H1 (cell line): ENCODE measurements at regions not wholly inside any gene's neighbourhood (a gene's known extent, or its start where the extent isn't known, plus 50 kb on each side); places are given as distances from the start of the nearest gene placed in this dataset.

Source experiments
- CTCF ChIA-PET: fragments of 300-600 bp; sonication (Branson Sonifier 250); formaldehyde crosslinking; loops from one replicate; lab custom pipeline; 2021; ENCODE audit not compliant: partially characterized antibody; lab: Charles Lee
- POLR2A ChIA-PET: fragments of 300-600 bp; sonication (Branson Sonifier 250); formaldehyde crosslinking; loops from one replicate; lab custom pipeline; 2021; ENCODE audit warnings: inconsistent platforms; ENCODE audit not compliant: partially characterized antibody; lab: Charles Lee
- DNase-seq, 2 experiments: peaks; one replicate each; pipeline versions ENCODE4 v3.0.0 to v3.0.0-alpha.2; 2010 to 2022; ENCODE audit warnings: low spot score in 2 of 2, low read depth in 1 of 2, mixed read lengths in 1 of 2
- FAIRE-seq: peaks from 2 replicates; lab custom pipeline; 2011; peaks lifted over from hg19 to GRCh38; lab: Jason Lieb, UNC
- H2AFZ ChIP-seq: 2 replicates; pipeline ENCODE4 v1.8.1; 2012; ENCODE audit warnings: low read length, inconsistent platforms
- H2AK5ac ChIP-seq: 2 replicates; pipeline ENCODE4 v1.6.1; 2013; ENCODE audit warnings: low read depth, low read length
- H2BK120ac ChIP-seq: replicated peaks from 2 replicates; pipeline ENCODE3; 2013; ENCODE audit warnings: low read depth, low read length, inconsistent platforms
- H2BK12ac ChIP-seq: 2 replicates; pipeline ENCODE4 v1.6.1; 2013; ENCODE audit warnings: low read depth, low read length
- H2BK15ac ChIP-seq: 2 replicates; pipeline ENCODE4 v1.6.1; 2013; ENCODE audit warnings: low read length
- H2BK20ac ChIP-seq: 2 replicates; pipeline ENCODE4 v1.6.1; 2013; ENCODE audit warnings: low read length
- H2BK5ac ChIP-seq: 2 replicates; pipeline ENCODE4 v1.6.1; 2013; ENCODE audit warnings: low read depth, low read length
- H3K14ac ChIP-seq: 2 replicates; pipeline ENCODE4 v1.6.1; 2013; ENCODE audit warnings: inconsistent platforms; ENCODE audit not compliant: insufficient read length
- H3K18ac ChIP-seq: 2 replicates; pipeline ENCODE4 v1.6.1; 2013; ENCODE audit warnings: low read length; ENCODE audit errors: extremely low read depth
- H3K23ac ChIP-seq: 2 replicates; pipeline ENCODE4 v1.6.1; 2013; ENCODE audit warnings: inconsistent platforms; ENCODE audit not compliant: insufficient read length
- H3K23me2 ChIP-seq: 2 replicates; pipeline ENCODE4 v1.6.1; 2013; ENCODE audit warnings: low read depth, low read length
- H3K27ac ChIP-seq: 2 replicates; pipeline ENCODE4 v1.6.1; 2011; ENCODE audit warnings: low read depth, low read length, inconsistent platforms
- H3K27me3 ChIP-seq, 4 experiments: replicated peaks in 1 of 4; 1 replicate in 1 of 4; 2 replicates in 3 of 4; pipeline versions ENCODE4 v1.6.1 to v1.8.1; 2011 to 2013; ENCODE audit warnings: low read length in 3 of 4, mild to moderate bottlenecking in 3 of 4, inconsistent platforms in 2 of 4, mixed read lengths in 2 of 4, moderate library complexity in 1 of 4; ENCODE audit not compliant: control insufficient read depth in 3 of 4, insufficient read depth in 3 of 4; ENCODE audit errors: extremely low read depth in 1 of 4
- H3K36me3 ChIP-seq, 4 experiments: 2 replicates each; pipeline versions ENCODE4 v1.6.1 to v1.8.1; 2011 to 2013; ENCODE audit warnings: mild to moderate bottlenecking in 4 of 4, low read length in 3 of 4, moderate library complexity in 2 of 4, control low read depth in 1 of 4, inconsistent platforms in 1 of 4; ENCODE audit not compliant: insufficient read depth in 4 of 4, control insufficient read depth in 2 of 4
- H3K4ac ChIP-seq: replicated peaks from 2 replicates; pipeline ENCODE3; 2013; ENCODE audit warnings: low read length, low read depth, mixed read lengths, inconsistent platforms; ENCODE audit not compliant: insufficient read length
- H3K4me1 ChIP-seq, 4 experiments: replicated peaks in 1 of 4; 1 replicate in 1 of 4; 2 replicates in 3 of 4; pipeline versions ENCODE4 v1.6.1 to v1.8.1; 2011 to 2013; ENCODE audit warnings: low read length in 3 of 4, inconsistent platforms in 2 of 4, mixed read lengths in 1 of 4; ENCODE audit not compliant: insufficient read depth in 4 of 4, control insufficient read depth in 3 of 4
- H3K4me2 ChIP-seq, 2 experiments: 2 replicates each; pipeline versions ENCODE4 v1.6.1 to v1.8.1; 2011 to 2013; ENCODE audit warnings: low read depth in 2 of 2, low read length in 2 of 2, control low read depth in 1 of 2, inconsistent platforms in 1 of 2, mild to moderate bottlenecking in 1 of 2; ENCODE audit not compliant: insufficient read depth in 1 of 2
- H3K4me3 ChIP-seq, 4 experiments: fragments of 200-600, 300-600 bp in 1 of 4; sonication (generic), shearing (Covaris generic), sonication (Bioruptor Twin) in 1 of 4; 2 replicates each; pipeline versions ENCODE4 v1.5.1 to v1.8.1; 2011 to 2016; ENCODE audit warnings: low read length in 4 of 4, low read depth in 3 of 4, control low read depth in 2 of 4, inconsistent platforms in 2 of 4, mild to moderate bottlenecking in 2 of 4, mixed read lengths in 1 of 4, moderate library complexity in 1 of 4; ENCODE audit not compliant: insufficient read depth in 2 of 4; ENCODE audit errors: extremely low read depth in 1 of 4
- H3K56ac ChIP-seq: replicated peaks from 2 replicates; pipeline ENCODE3; 2013; ENCODE audit warnings: low read depth, mild to moderate bottlenecking, mixed read lengths, low read length, inconsistent platforms; ENCODE audit not compliant: insufficient read length
- H3K79me1 ChIP-seq: 2 replicates; pipeline ENCODE4 v1.6.1; 2013; ENCODE audit warnings: low read depth, low read length, control low read depth
- H3K79me2 ChIP-seq, 2 experiments: 2 replicates each; pipeline versions ENCODE4 v1.6.1 to v1.8.1; 2012 to 2013; ENCODE audit warnings: low read length in 2 of 2, mild to moderate bottlenecking in 2 of 2, inconsistent platforms in 1 of 2; ENCODE audit not compliant: insufficient read depth in 2 of 2, control insufficient read depth in 1 of 2
- H3K9ac ChIP-seq, 4 experiments: replicated peaks in 1 of 4; 1 replicate in 1 of 4; 2 replicates in 3 of 4; pipeline versions ENCODE4 v1.6.1 to v1.8.1; 2011 to 2013; ENCODE audit warnings: low read depth in 3 of 4, low read length in 3 of 4, control low read depth in 2 of 4, mild to moderate bottlenecking in 2 of 4, moderate library complexity in 2 of 4, inconsistent platforms in 1 of 4; ENCODE audit errors: extremely low read depth in 1 of 4
- H3K9me3 ChIP-seq, 2 experiments: 2 replicates each; pipeline versions ENCODE4 v1.6.1 to v1.8.1; 2012 to 2013; ENCODE audit warnings: mild to moderate bottlenecking in 2 of 2, moderate library complexity in 2 of 2, control low read depth in 1 of 2, inconsistent platforms in 1 of 2, low read depth in 1 of 2, low read length in 1 of 2, mixed read lengths in 1 of 2; ENCODE audit not compliant: insufficient read depth in 2 of 2
- H4K20me1 ChIP-seq, 2 experiments: replicated peaks in 1 of 2; 2 replicates each; pipeline versions ENCODE3 to v1.8.1; 2011 to 2013; ENCODE audit warnings: inconsistent platforms in 2 of 2, low read length in 2 of 2, mild to moderate bottlenecking in 1 of 2; ENCODE audit not compliant: insufficient read depth in 2 of 2, control insufficient read depth in 1 of 2
- H4K5ac ChIP-seq: 2 replicates; pipeline ENCODE4 v1.6.1; 2013; ENCODE audit warnings: low read length, low read depth, mixed read lengths, inconsistent platforms; ENCODE audit not compliant: insufficient read length
- H4K8ac ChIP-seq: 2 replicates; pipeline ENCODE4 v1.8.0; 2013; ENCODE audit warnings: mild to moderate bottlenecking, moderate library complexity, low read length, inconsistent platforms; ENCODE audit not compliant: insufficient read depth; ENCODE audit errors: extremely low read depth
- H4K91ac ChIP-seq: replicated peaks from 2 replicates; pipeline ENCODE3; 2013; ENCODE audit warnings: low read length, mixed read lengths, inconsistent platforms; ENCODE audit not compliant: insufficient read length
- BACH1 ChIP-seq: IDR thresholded peaks from 2 replicates; pipeline ENCODE4 v1.6.1; 2012; ENCODE audit warnings: low read length, improper control_type of control experiment
- CBX5 ChIP-seq: fragments of 300-800, 300-1000 bp; sonication (generic); IDR thresholded peaks from 2 replicates; pipeline ENCODE4 v1.7.1; 2016; ENCODE audit warnings: antibody characterized with exemption, low read length, low read depth
- CHD2 ChIP-seq: IDR thresholded peaks from 2 replicates; pipeline ENCODE4 v1.6.1; 2012; ENCODE audit warnings: low read length, improper control_type of control experiment
- CREB1 ChIP-seq: IDR thresholded peaks from 2 replicates; pipeline ENCODE4 v1.6.1; 2012; ENCODE audit warnings: inconsistent platforms
- FOSL1 ChIP-seq: IDR thresholded peaks from 2 replicates; pipeline ENCODE4 v1.6.1; 2011; ENCODE audit warnings: mild to moderate bottlenecking, low read depth, low read length, moderate library complexity; ENCODE audit not compliant: insufficient read depth
- GABPA ChIP-seq: IDR thresholded peaks from 2 replicates; pipeline ENCODE4 v1.6.1; 2011; ENCODE audit warnings: mild to moderate bottlenecking, low read length, moderate library complexity, borderline replicate concordance; ENCODE audit not compliant: insufficient read depth
- GTF2F1 ChIP-seq: IDR thresholded peaks from 2 replicates; pipeline ENCODE4 v1.6.1; 2012; ENCODE audit warnings: low read depth, low read length, improper control_type of control experiment, borderline replicate concordance
- JUN ChIP-seq: IDR thresholded peaks from 2 replicates; pipeline ENCODE4 v1.6.1; 2011; ENCODE audit warnings: low read depth, mild to moderate bottlenecking, improper control_type of control experiment, low read length
- NANOG ChIP-seq: IDR thresholded peaks from 2 replicates; pipeline ENCODE4 v1.6.1; 2011; ENCODE audit warnings: low read length, low read depth, mild to moderate bottlenecking, inconsistent platforms; ENCODE audit not compliant: insufficient read depth, poor library complexity, severe bottlenecking
- POU5F1 ChIP-seq: IDR thresholded peaks from 2 replicates; pipeline ENCODE4 v1.6.1; 2011; ENCODE audit warnings: low read depth, mild to moderate bottlenecking, low read length, moderate library complexity
- RAD21 ChIP-seq, 2 experiments: IDR thresholded peaks in 1 of 2; conservative IDR thresholded peaks in 1 of 2; 2 replicates each; pipeline ENCODE4 v1.6.1; 2011; ENCODE audit warnings: low read depth in 2 of 2, low read length in 2 of 2, improper control_type of control experiment in 1 of 2, inconsistent platforms in 1 of 2, mild to moderate bottlenecking in 1 of 2, moderate library complexity in 1 of 2
- TAF1 ChIP-seq: IDR thresholded peaks from 2 replicates; pipeline ENCODE4 v1.6.1; 2011; ENCODE audit warnings: mild to moderate bottlenecking, low read depth, low read length
- TCF12 ChIP-seq: IDR thresholded peaks from 2 replicates; pipeline ENCODE4 v1.6.1; 2011; ENCODE audit warnings: low read depth, mild to moderate bottlenecking, low read length
- TEAD4 ChIP-seq: IDR thresholded peaks from 2 replicates; pipeline ENCODE4 v1.6.1; 2012; ENCODE audit warnings: low read depth, low read length, inconsistent platforms, mixed read lengths
- WGBS, 2 experiments: shearing (Covaris generic) in 1 of 2; methylation state at CpG; one replicate each; pipeline versions ENCODE4 v1.1.6 to v1.1.7; 2013 to 2015; ENCODE audit warnings: low lambda C conversion rate in 2 of 2, mixed read lengths in 2 of 2, inconsistent platforms in 1 of 2, low coverage in 1 of 2, missing lambda C conversion rate in 1 of 2; ENCODE audit not compliant: insufficient replicate concordance in 2 of 2, insufficient coverage in 1 of 2, insufficient read length in 1 of 2; ENCODE audit errors: extremely low coverage in 1 of 2, missing lambda C conversion rate in 1 of 2; 5-methylcytosine and 5-hydroxymethylcytosine counted together
- TF ChIP-seq, protein P1 (sequence below): IDR thresholded peaks from 2 replicates; pipeline ENCODE4 v1.6.1; 2011; ENCODE audit warnings: low read depth, mild to moderate bottlenecking, low read length; ENCODE audit not compliant: insufficient read depth

DNA sequence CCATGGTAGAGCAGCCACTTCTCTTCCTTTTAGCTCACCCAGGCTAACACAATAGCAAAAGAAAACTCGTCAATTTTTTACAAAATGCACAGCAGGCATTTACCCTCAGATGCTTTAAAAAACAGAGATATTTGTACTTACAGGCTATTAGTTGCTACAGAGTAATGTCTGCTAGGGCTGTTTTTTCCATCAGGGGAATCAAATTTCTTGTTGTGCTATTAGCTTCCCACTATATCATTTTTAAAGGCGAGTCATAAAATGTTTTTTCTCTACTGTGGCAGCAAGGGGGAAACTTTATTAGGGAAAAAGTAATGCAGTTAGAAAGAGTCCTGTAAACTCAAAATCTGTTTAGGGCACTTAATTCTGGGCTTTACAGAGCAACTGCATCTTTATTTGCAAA lies 277.9 kb upstream of the THSD7B start:
- H4K91ac ChIP-seq, result no peak overlapping the region
- no peak overlapping the region for H3K4ac ChIP-seq
- CTCF ChIA-PET, result no interaction called here
- no peak for TF ChIP-seq TEAD4
- TF ChIP-seq CBX5, result no peak
- TF ChIP-seq NANOG, result no peak
- no peak for TF ChIP-seq BACH1
- TF ChIP-seq RAD21 (IDR thresholded peaks at IDR 0.05 in 1 of 2, conservative IDR thresholded peaks at IDR 0.05 in 1 of 2; ENCODE audit: low read depth in 2 of 2, low read length in 2 of 2), result no peak
- TF ChIP-seq JUN, result no peak
- TF ChIP-seq POU5F1, result no peak
- TF ChIP-seq TAF1, result no peak
- no peak for TF ChIP-seq CREB1
- TF ChIP-seq GABPA, result no peak
- TF ChIP-seq CHD2, result no peak
- no peak for TF ChIP-seq TCF12
- TF ChIP-seq GTF2F1, result no peak
- TF ChIP-seq, protein P1, sequence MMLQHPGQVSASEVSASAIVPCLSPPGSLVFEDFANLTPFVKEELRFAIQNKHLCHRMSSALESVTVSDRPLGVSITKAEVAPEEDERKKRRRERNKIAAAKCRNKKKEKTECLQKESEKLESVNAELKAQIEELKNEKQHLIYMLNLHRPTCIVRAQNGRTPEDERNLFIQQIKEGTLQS, result no peak
- no peak for TF ChIP-seq FOSL1
- TF ChIP-seq, all 59 proteins: peak for 0
- Histone ChIP-seq H3K4me1 (peaks cover 0 to 4% (median 0%) of the 10 kb centered on the region in 4 experiments; a peak in 1 of 7 replicates), H2BK120ac (no peak overlapping the region), H4K5ac (no peak overlapping the region), H2BK12ac (no peak overlapping the region), H2AFZ (no peak overlapping the region), H3K23me2 (no peaks in the 10 kb centered on the region), H3K27me3 (peaks cover 0 to 1% (median 0%) of the 10 kb centered on the region in 4 experiments; a peak in 1 of 7 replicates), H3K9me3 (no peaks in the 10 kb centered on the region), H3K23ac (no peak overlapping the region), H3K14ac (no peak overlapping the region), H2BK5ac (no peak overlapping the region), H2AK5ac (no peak overlapping the region), H4K20me1 (no peaks in the 10 kb centered on the region), H4K8ac (no peak overlapping the region), H2BK20ac (no peak overlapping the region), H3K27ac (no peak overlapping the region), H3K36me3 (no peaks in the 10 kb centered on the region), H3K79me2 (no peaks in the 10 kb centered on the region), H3K4me2 (no peak overlapping the region), H3K18ac (no peak overlapping the region), H3K79me1 (no peaks in the 10 kb centered on the region), H3K4me3 (no peak overlapping the region), H3K9ac (no peak overlapping the region), H2BK15ac (no peak overlapping the region), H3K56ac (no peak overlapping the region)
- POLR2A ChIA-PET, result interaction anchor here (0.5 kb wide), 1 partner anchor 167 kb away, joined by 4 read pairs; no protein-coding TSS in a partner anchor
- no peak for FAIRE-seq
- WGBS, 2 experiments, result 87% methylated on average over 2 of the region's 2 CpGs; no CpG with 5 or more reads in 1 of the 2 experiments
- no peak for DNase-seq
